GM18867 (cell line): ENCODE measurements at regions not wholly inside any gene's neighbourhood (a gene's known extent, or its start where the extent isn't known, plus 50 kb on each side); places are given as distances from the start of the nearest gene placed in this dataset.
"Not testable (repeated sequence)": the region's sequence is repeated elsewhere in the genome, so short reads cannot be mapped to it uniquely, and the experiment has no call there.

Source experiments
- ATAC-seq: cut with Tn5 transposase; IDR thresholded peaks from one replicate; pipeline ENCODE4 v1.9.1; 2021; ENCODE audit warnings: mild to moderate bottlenecking, moderate library complexity; ENCODE audit not compliant: unreplicated experiment

DNA sequence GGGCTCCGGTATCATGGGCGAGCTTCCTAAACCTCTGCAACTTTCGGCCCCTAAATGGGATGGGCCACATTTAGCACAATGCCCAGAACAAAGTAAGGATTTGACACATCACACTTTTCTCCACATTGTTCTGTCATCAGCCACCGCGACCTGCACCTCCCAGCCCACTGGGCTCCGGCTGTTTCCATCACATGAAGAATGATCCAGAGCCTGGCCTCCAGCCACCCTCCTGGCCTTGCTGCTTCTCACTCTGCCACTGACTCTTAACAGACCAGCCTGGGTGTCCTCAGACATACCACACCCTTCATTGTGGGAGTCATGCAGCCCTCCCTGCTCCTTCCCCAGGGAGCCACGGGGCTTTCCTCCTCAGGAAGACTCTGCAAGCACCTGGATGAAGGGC, 113.7 kb downstream of the IGLL1 start:
- ATAC-seq, result no peak

DNA sequence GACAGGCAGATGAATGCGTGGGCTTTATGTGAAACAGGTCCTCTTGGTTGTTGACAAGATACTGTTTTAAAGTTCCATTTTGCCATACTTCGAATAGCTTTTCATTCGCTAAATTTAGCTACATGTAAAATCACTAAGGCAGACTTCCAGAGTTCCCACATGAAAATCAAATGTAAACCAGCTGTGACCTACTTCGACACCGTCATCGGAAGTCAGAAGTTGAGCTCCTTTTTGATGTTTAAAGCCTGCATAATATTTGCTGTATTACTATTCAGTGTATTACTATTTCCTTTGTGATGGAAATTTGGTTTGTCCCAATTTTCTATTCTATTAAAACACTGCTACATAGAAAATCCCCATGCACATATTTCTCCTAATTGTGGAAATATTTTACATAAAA, 115.3 kb downstream of the IGLL1 start:
- not testable (repeated sequence) for ATAC-seq

DNA sequence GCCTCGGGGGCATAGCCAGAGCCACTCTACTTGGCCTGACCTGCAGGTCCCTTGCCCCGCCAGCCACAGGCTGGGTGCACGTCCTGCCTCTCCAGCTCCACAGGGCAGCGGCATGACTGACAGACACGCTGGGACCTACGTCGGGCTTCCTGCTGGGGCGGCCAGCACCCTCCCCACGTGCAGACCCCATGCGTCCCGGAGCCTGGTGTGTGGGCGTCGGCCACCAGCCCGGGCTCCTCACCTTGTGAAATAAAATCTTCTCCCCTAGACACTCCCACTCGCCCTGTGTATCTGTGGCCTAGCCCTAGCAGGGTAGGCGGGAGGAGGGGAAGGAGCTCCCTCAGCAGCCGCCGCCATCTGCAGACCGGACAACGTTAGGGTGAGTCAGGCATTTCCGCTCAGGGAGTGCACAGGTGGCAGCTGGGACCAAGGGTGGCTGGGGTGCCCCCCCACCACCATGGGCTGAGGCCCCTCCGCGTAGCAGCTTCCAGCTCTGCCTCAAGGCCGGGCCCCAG, 119.5 kb downstream of the IGLL1 start:
- not testable (repeated sequence) for ATAC-seq

DNA sequence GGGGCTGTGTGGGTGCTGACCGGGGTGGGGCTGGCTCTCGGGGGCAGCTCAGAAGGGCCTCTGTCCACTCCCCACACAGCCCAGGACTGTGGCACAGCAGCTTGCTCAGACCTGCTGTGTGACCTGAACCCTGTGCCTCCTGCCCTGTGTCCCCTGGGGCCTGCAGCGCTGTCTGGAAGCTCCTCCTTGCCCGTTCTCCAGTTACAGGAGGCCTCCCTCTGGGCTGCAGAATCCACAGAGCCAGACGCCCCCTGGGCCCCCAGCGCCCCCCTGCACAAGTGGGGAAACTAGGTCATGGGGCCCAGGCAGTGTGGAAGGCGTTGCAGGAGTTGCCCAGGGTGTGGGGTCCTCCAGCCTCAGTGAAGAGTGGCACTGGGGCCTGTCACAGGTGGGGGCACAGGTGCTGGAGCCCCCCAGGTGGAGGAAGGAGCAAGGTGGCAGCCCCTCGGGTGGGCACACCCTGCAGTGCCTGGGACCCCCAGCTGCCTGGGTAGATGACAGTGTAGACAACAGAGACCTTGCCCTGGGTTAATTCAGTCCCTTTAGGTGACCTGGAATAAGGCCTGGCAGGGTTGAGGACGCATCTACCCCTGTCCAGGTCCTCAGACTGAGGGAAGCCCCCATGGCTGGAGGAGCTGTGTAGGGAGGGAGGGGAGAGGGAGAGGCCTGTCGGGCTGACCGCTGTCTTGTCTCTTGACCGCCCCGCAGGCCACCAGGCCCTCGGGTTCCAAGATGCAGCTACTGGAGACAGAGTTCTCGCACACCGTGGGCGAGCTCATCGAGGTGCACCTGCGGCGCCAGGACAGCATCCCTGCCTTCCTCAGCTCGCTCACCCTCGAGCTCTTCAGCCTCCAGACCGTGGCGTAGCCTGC, 120.2 kb downstream of the IGLL1 start:
- ATAC-seq, result not testable (repeated sequence)

DNA sequence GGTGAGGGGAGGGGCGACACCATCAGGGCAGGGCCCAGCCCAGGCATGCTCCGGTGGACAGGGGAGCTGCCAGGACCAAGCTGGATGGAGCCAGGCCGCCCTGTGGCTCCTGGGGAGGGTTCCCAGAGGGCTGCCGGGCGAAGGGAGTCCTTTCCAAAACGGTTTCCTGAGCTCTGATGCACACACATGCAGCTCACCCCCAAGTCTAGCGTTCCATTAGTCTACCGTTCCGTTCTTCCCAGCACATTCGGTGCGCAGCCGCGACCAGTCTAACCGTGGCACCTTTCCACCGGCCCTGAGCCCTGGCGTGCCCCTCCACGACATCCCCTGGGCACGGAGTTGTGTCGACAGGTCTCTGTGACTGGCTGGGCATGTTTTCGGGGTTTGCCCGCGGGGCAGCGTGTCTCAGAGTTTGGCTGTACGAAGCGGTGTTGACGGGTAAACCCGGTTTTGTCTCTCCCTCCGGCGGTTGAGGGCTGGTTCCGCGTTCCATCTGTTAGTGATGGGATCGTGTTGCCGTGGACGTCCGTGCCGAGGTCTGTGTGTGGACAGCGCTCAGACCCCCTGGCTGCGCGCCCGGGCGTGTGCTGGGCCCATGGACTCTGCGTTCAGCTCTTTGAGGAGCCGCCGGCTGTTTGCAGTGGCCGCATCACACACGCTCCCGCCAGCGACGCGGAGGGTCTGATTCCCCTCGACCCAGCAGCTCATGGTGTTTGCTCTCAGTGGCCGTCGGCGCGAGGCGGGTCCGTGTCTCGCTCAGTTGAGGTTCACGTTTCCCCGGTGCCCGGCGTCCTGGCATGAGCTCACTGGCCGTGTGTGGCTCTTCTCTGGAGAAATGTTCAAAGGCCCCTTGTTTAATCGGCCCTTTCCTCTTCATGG, 121.2 kb downstream of the IGLL1 start:
- ATAC-seq, result no peak

DNA sequence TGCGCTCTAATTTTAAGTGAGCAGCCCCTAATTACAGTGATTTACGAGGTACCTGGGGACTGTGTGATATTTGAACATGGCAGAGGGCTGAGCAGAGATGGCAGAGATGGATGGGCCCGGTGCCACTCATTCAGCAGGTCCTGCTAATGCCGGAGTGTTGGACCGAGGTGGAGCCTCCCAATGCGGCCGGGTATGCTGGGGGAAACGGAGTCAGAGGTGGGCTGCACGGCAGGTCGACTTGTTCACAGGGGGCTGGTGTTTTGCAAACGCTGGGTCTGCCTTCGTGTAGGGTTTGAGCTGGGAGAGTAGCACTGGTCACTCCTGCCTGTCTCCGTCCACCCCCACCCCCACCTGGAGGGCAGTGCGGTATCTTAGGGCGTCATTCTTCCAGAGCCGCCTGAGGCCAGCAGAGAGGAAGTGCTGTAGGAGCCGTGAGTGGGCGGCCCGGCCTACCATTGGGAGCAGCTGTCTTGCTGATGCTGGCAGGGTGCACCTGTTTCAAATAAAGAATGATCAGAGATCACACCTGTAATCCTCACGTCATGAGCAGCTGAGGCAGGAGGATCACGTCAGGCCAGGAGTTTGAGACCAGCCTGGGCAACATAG, 122.6 kb downstream of the IGLL1 start:
- ATAC-seq, result no peak

DNA sequence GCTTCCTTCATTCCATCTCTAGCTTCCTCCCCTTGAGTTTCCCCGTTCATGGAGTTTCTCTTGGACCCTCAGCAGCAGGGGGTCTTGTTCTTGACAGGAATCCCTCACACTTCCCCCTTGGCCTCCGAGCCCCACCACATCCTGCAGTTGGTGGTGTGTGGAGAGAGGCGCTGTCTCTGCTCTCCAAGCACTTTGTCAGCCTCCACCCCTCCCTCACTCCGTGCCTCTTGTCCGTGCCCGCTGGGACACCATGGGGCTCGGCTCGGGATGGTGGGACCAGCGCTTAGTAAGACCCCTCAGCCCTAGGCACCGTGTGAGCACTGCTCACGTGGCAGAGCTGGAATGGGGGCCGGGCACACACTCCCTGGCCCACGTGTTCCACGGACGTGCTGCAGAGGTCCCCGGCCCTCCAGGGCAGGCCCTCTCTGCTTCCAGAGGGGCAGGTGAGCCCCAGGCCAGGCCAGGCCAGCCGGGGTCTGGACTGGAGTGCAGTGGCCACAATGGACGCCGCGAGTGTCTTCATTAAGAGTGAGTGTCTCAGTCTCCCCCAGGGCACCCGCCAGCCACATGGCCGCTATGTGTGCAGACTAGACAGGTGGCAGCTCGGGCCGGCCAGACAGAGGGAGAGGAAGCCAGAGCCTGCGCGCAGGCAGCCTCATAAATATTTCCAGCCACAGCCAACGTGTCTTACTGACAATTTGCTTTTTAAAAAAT, 123.3 kb downstream of the IGLL1 start:
- ATAC-seq, result not testable (repeated sequence)

DNA sequence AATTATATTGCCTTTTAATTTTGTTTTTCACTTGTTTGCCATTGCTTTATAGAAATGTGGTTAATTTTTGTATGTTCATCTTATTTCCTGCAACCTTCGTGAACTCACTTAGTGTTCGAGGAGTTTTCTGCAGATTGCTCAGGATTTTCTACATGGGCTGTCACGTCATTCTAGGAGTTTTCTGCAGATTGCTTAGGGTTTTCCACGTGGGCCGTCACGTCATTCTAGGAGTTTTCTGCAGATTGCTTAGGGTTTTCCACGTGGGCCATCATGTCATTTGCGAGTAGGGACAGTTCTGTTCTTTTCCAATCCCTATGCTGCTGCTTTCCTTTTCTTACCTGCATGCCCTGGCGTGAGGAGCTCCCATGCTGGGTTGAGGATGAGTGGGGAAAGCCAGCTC, 125.7 kb downstream of the IGLL1 start:
- not testable (repeated sequence) for ATAC-seq

DNA sequence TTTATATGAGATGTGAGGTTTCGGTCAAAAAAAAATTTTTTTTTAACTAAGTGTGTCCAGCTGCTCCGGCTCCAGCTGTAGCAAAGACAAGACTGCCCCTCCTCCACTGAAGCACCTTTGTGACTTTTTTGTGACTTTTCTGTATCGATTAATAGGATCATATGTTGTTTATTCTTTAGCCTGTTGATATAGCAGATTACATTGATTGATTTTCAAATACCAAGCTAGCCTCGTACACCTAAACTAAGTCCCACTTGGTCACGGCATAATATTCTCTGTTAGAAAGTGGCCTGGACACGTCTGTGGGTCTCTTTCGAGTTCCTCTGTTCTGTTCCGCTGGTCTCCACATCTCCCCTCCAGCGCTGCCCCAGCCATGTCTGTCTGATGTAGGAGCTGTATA, 126.8 kb downstream of the IGLL1 start:
- ATAC-seq, result no peak

DNA sequence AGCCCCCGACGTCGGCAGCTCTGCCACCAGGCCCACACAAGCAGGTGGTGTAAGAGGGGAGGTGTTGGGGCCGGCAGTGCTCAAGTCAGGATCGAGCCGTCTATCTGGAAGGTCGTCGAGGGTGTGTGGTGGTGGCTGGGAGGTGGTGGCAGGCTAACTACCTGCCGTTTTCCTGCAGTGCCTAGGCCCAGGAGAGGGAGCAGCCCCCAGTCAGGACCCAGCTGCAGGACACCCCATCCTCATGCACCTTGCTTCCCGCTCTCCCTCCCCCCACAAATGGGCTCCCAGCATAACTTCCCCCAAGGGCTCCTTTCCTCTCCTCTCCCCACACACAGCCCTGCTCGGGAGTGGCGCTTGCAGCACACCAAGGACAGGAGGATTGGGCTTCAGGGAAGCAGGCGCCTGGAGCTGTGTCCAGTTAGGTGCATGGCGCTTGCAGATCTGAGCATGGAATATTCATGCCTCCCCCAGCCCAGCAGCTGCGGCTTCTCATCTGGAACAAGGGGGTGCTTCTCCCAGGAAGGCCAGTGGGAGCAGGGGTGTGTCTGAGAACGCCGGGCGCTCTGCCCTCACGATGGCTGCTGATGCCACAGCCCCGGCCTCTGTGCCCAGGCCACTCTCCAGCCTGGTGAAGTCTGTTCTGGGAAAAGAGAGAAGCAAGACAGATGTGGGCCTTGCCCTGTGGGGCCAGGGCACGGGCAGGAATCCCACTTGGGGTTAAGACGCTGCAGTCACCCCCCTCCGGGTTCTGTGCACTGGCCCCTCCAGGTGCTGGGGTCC, 127.7 kb downstream of the IGLL1 start:
- no peak for ATAC-seq

DNA sequence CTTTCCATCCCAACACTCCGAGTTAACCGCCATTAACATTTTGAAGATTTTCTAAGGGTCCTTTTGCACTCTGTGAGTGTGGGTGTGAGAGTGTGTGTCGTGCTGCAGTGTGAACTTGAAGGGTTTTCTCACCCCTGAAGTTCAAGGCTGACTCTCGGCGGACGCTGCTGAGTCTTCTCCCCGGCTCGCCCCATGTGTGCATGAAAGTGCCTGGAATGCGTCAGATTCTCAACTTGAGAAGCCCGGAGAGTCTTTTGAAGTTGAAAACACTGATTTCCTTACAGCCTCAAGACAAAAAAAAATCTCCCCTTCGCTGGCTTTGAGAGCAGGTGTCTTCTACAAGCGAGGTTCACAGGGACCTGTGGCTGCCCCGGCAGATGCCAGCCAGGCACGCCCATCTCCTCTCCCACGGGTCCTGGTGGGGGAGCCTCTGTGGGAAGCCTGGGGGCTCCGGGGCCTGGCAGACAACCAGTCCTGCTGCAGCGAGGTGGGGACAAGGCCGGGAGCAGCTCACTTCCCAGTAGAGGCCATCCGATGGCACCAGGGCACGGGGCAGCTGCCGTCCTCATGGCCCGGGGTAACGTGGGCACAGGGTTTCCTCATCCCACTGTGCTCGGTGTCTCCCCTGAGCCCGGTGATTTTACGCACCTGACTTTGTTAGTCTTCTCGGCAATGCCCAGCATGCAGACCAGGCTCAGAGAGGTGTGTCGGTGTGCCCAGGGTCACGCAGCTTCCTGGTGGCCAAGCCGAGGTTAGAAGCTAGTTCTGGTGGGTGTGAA, 128.4 kb downstream of the IGLL1 start:
- not testable (repeated sequence) for ATAC-seq

DNA sequence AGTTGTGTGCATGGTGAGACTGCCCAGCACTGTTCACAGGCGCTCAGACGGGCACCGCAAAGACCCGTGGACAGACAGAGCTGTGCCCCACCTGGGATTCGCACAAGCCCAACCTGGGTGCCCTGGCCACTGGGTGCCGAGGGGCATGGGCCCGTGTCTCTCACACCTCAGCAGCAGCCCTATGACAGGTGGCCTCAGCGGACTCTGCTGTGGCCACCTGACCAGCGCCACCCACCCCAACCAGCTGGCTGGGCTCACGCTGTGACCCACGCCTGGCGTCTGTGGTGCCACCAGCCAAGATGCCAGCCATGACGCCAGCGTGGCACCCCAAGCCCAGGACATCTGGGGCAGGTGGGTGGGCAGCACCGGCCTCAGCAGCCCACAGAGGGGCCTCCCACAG, 129.3 kb downstream of the IGLL1 start:
- not testable (repeated sequence) for ATAC-seq

DNA sequence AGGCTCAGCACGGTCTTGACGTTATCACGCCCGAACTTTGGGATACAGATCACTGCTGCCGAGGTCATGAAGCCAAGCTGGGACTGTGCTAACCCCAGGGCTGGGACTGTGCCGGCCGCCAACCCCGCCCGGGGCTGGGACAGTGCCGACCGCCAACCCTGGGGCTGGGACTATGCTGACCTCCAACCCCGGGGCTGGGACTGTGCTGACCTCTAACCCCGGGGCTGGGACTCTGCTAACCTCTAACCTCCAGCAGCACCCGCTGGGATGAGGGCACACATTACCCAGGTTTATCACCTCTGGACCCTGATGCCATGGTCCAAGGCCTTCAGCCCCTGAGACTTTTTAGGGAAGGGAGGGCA, 129.7 kb downstream of the IGLL1 start:
- ATAC-seq, result no peak

DNA sequence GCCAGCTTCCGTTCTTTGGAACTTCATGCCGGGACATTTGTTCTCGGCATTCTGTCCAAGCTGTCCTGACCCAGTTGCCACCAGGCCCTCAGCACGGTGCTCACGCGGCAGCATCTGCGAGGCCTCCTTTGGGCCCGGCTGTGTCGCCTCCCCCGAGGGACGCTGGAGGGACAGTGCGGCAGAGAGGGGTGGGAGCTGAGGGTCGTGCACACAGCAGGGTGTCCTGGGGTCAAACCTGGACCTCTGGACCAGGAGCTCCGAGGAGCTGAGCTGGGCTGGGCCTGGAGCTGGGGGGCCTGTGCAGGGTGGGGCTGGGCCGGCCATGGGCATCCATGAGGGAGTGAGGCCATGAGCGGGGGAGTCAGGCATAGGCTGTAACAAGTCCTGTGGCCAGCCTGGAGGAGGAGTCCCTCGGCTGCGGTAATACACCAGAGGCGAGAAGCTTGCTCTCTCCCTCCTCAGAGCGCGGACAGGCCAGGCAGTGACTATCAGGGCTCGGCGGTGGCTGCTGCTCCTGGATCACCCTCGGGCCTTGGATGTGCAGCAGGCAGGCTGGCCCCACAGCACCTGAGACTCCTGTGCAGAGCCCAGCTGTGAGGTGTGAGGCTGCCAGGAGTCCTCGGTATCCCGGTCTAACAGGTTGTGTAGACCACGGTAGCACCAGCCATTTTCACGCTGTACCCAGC, 130.2 kb downstream of the IGLL1 start:
- not testable (repeated sequence) for ATAC-seq

DNA sequence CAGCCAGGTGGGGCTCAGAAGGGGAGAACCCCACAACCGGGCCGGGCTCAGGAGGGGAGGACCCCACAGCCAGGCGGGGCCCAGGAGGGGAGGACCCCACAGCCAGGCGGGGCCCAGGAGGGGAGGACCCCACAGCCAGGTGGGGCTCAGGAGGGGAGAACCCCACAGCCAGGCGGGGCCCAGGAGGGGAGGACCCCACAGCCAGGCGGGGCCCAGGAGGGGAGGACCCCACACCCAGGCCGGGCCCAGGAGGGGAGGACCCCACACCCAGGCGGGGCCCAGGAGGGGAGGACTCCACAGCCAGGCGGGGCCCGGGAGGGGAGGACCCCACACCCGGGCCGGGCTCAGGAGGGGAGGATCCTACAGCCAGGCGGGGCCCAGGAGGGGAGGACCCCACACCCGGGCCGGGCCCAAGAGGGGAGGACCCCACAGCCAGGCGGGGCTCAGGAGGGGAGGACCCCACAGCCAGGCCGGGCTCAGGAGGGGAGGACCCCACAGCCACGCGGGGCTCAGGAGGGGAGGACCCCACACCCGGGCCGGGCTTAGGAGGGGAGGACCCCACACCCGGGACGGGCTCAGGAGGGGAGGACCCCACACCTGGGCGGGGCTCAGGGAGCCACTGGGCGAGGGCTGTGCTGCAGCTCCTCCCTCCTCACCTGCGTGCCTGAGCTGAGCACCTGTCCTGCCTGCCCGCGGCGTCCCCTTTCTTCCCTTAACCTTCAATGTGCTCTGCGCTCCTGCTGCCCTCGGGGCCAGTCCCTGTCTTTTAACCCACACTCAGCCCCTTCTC, 131.4 kb downstream of the IGLL1 start:
- ATAC-seq, result not testable (repeated sequence)

DNA sequence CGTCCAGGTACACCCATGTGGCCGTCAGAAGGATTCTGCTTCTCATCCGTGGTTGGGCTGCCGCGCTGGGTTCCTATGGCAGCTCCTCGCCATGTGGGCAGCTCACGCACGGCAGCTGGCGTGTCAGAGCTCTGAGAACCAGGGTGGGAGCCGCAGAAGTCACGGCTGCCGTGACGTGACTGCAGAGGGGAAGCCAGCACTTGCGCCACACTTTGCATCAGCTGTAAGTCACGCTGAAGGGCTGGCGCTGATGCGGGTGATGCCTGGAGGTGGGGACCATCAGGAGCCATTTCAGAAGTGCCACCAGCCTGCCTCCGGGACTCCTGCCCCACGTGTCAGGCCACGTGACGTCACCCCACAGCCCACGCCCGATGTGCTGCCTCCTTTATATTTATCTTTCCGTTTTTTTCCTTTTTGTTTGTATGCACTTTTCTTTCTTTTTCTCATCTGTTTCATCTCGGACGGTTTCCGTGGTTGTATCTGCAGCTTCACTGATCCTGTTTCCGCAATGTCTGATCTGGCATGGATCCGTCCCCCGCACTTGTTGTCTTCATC, 133.2 kb downstream of the IGLL1 start:
- no peak for ATAC-seq

DNA sequence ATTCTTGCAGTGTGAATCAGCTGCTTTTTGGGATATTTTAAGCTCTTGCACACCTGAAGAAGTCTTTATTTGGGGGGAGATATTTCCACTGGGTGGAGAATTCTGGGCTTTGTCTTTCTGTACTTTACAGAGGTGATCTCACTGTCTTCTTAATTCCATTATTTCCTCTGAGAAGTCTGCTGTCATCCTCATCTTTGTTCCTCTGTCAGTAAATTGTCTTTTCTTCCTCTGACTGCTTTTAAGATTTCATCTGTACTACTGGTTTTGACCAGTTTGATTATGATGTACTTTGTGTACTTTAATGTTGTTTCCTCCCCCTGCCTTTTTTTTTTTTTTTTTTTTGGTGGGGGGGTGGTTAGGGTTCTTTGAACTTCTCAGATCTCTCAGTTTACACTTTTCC, 133.9 kb downstream of the IGLL1 start:
- ATAC-seq, result not testable (repeated sequence)
